CD4-positive, alpha-beta memory T cell (primary cell): ENCODE measurements at regions not wholly inside any gene's neighbourhood (a gene's known extent, or its start where the extent isn't known, plus 50 kb on each side); places are given as distances from the start of the nearest gene placed in this dataset.
"Not testable (repeated sequence)": the region's sequence is repeated elsewhere in the genome, so short reads cannot be mapped to it uniquely, and the experiment has no call there.

Source experiments
- CTCF ChIA-PET: fragments of 350-600 bp; sonication (Branson Sonifier 250); formaldehyde crosslinking; loops from one replicate; lab custom pipeline; 2021; ENCODE audit warnings: inconsistent platforms; ENCODE audit not compliant: partially characterized antibody; lab: Charles Lee
- POLR2A ChIA-PET: fragments of 350-600 bp; sonication (Branson Sonifier 250); formaldehyde crosslinking; loops from one replicate; lab custom pipeline; 2021; ENCODE audit not compliant: partially characterized antibody; lab: Charles Lee
- DNase-seq, 5 donors: peaks; one replicate each; pipeline versions ENCODE4 v3.0.0 to v3.0.0-alpha.2; 2020 to 2022; ENCODE audit warnings: mixed read lengths in 1 of 5
- H3K27ac ChIP-seq: one replicate; pipeline ENCODE4 v1.7.0; 2013; ENCODE audit warnings: low read depth, low read length
- H3K27me3 ChIP-seq: 2 replicates; pipeline ENCODE4 v1.7.0; 2013; ENCODE audit warnings: mild to moderate bottlenecking, low read length, moderate library complexity; ENCODE audit not compliant: insufficient read depth
- H3K36me3 ChIP-seq: 2 replicates; pipeline ENCODE4 v1.7.0; 2013; ENCODE audit warnings: mild to moderate bottlenecking, low read length, moderate library complexity; ENCODE audit not compliant: insufficient read depth
- H3K4me1 ChIP-seq: 2 replicates; pipeline ENCODE4 v1.7.0; 2013; ENCODE audit warnings: mild to moderate bottlenecking, low read length, moderate library complexity; ENCODE audit not compliant: insufficient read depth
- H3K4me3 ChIP-seq, 2 donors: one replicate each; pipeline ENCODE4 v1.7.0; 2013; ENCODE audit warnings: low read length in 2 of 2, mild to moderate bottlenecking in 1 of 2
- H3K9me3 ChIP-seq, 2 donors: one replicate each; pipeline ENCODE4 v1.7.0; 2013; ENCODE audit warnings: low read length in 2 of 2, control low read depth in 1 of 2; ENCODE audit not compliant: control insufficient read depth in 1 of 2
- H3K27ac Mint-ChIP-seq, 7 donors: one replicate each; pipeline ENCODE4 v1.8.0; 2020 to 2021; ENCODE audit warnings: mixed read lengths in 7 of 7, mild to moderate bottlenecking in 6 of 7, inconsistent platforms in 3 of 7, moderate library complexity in 3 of 7
- H3K27me3 Mint-ChIP-seq, 2 donors: one replicate each; pipeline ENCODE4 v1.8.0; 2020 to 2021; ENCODE audit warnings: mixed read lengths in 2 of 2
- H3K36me3 Mint-ChIP-seq, 2 donors: one replicate each; pipeline ENCODE4 v1.8.0; 2020 to 2021; ENCODE audit warnings: mixed read lengths in 2 of 2, inconsistent platforms in 1 of 2, mild to moderate bottlenecking in 1 of 2
- H3K4me1 Mint-ChIP-seq, 4 donors: one replicate each; pipeline ENCODE4 v1.8.0; 2020 to 2021; ENCODE audit warnings: mixed read lengths in 4 of 4, mild to moderate bottlenecking in 1 of 4
- H3K4me3 Mint-ChIP-seq, 8 donors: one replicate each; pipeline ENCODE4 v1.8.0; 2020 to 2021; ENCODE audit warnings: mixed read lengths in 8 of 8, mild to moderate bottlenecking in 7 of 8, moderate library complexity in 6 of 8, inconsistent platforms in 3 of 8
- H3K9me3 Mint-ChIP-seq, 8 donors: one replicate each; pipeline ENCODE4 v1.8.0; 2020 to 2021; ENCODE audit warnings: mixed read lengths in 8 of 8, mild to moderate bottlenecking in 5 of 8, inconsistent platforms in 3 of 8, moderate library complexity in 1 of 8
- intact Hi-C: fragments of 100-400 bp; cut with micrococcal nuclease; formaldehyde crosslinking; loops from one replicate; pipeline ENCODE4 v1.15.1; 2023

GRCh38 chr6:148641836-148642235 lies 105.0 kb upstream of the UST start:
- H3K27ac ChIP-seq, intact Hi-C loops, CTCF ChIA-PET, H3K4me1 ChIP-seq, H3K36me3 ChIP-seq, H3K9me3 ChIP-seq, H3K27me3 ChIP-seq, H3K27ac Mint-ChIP-seq, H3K9me3 Mint-ChIP-seq, DNase-seq, H3K4me1 Mint-ChIP-seq, H3K4me3 ChIP-seq, H3K36me3 Mint-ChIP-seq, H3K4me3 Mint-ChIP-seq, POLR2A ChIA-PET, H3K27me3 Mint-ChIP-seq: not testable (repeated sequence)

DNA sequence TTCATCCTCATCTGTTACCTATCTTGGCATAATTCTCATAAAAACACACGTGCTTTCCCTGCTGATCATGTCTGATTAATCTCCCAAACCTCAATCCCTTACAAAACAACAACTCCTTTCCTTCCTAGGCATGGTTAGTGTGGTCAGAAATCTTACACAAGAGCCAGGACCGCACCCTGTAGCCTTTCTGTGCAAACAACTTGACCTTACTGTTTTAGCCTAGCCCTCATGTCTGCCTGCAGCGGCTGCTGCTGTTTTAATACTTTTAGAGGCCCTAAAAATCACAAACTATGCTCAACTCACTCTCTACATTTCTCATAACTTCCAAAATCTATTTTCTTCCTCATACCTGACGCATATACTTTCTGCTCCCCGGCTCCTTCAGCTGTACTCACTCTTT lies 103.6 kb upstream of the UST start:
- H3K36me3 Mint-ChIP-seq, H3K27ac ChIP-seq, DNase-seq, H3K36me3 ChIP-seq, intact Hi-C loops, H3K4me1 Mint-ChIP-seq, H3K4me1 ChIP-seq, H3K27me3 ChIP-seq, H3K27ac Mint-ChIP-seq, CTCF ChIA-PET, POLR2A ChIA-PET, H3K9me3 Mint-ChIP-seq, H3K9me3 ChIP-seq, H3K27me3 Mint-ChIP-seq, H3K4me3 Mint-ChIP-seq, H3K4me3 ChIP-seq: not testable (repeated sequence)

DNA sequence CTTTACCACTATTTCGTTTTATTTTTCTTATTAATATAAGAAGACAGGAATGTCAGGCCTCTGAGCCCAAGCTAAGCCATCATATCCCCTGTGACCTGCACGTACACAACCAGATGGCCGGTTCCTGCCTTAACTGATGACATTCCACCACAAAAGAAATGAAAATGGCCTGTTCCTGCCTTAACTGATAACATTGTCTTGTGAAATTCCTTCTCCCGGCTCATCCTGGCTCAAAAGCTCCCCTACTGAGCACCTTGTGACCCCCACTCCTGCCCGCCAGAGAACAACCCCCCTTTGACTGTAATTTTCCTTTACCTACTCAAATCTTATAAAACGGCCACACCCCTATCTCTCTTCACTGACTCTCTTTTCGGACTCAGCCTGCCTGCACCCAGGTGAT lies 101.8 kb upstream of the UST start:
- DNase-seq, H3K4me3 Mint-ChIP-seq, intact Hi-C loops, H3K27ac ChIP-seq, POLR2A ChIA-PET, H3K27ac Mint-ChIP-seq, H3K9me3 Mint-ChIP-seq, H3K4me1 Mint-ChIP-seq, H3K36me3 Mint-ChIP-seq, H3K36me3 ChIP-seq, H3K9me3 ChIP-seq, CTCF ChIA-PET, H3K27me3 ChIP-seq, H3K4me3 ChIP-seq, H3K4me1 ChIP-seq: not testable (repeated sequence)
- H3K27me3 Mint-ChIP-seq = peaks cover 10 to 11% of the 10 kb centered on the region in 2 donors

- ChIA-PET CTCF (no interaction called here), POLR2A (no interaction called here)
- H3K36me3 Mint-ChIP-seq = peaks cover 0 to 2% of the 10 kb centered on the region in 2 donors
- no peak overlapping the region for H3K27ac Mint-ChIP-seq
- no peaks in the 10 kb centered on the region for H3K9me3 ChIP-seq
- H3K4me3 ChIP-seq = no peak overlapping the region
- DNase-seq = no peak
- H3K27ac ChIP-seq = no peak overlapping the region
- H3K4me1 ChIP-seq = no peaks in the 10 kb centered on the region
- no peaks in the 10 kb centered on the region for H3K27me3 ChIP-seq
- no peaks in the 10 kb centered on the region for H3K36me3 ChIP-seq
- intact Hi-C loops = no loop called here
- H3K27me3 Mint-ChIP-seq = peaks cover 15 to 24% of the 10 kb centered on the region in 2 donors
- H3K4me3 Mint-ChIP-seq = no peak overlapping the region
- peaks cover 3 to 13% (median 6%) of the 10 kb centered on the region in 8 donors for H3K9me3 Mint-ChIP-seq
- H3K4me1 Mint-ChIP-seq = no peaks in the 10 kb centered on the region
Measured at GRCh38 chr6:148648754-148649453, 97.9 kb upstream of the UST start.

DNA sequence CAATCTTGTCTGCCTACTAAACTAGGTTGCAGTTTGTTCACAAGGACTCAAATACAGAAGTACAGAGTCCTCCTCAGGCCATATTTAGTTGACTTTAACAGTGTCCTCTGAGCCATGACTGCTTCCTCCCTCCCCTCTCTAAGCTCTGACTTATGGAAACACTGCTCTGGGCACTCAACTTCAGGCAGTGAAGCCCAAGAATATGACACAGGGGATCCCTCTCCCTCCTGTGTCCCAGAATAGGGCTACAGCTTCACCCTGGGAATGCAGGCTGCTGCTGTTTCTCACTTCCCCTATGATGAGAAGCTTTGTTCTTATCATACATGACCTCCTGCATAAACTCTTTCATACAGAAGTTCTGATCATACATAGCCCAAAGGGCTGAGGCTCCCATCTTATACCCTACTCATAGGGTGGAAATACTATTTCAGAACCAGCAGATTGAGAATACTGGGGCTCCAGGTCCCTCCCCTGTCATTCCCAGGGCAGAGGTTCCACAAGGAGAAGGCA lies 97.3 kb upstream of the UST start:
- Histone ChIP-seq H3K27ac (no peak overlapping the region), H3K9me3 (no peaks in the 10 kb centered on the region), H3K27me3 (no peaks in the 10 kb centered on the region), H3K4me3 (no peak overlapping the region), H3K36me3 (no peaks in the 10 kb centered on the region), H3K4me1 (no peaks in the 10 kb centered on the region)
- ChIA-PET CTCF (no interaction called here), POLR2A (no interaction called here)
- peaks cover 0 to 2% of the 10 kb centered on the region in 2 donors for H3K36me3 Mint-ChIP-seq
- DNase-seq = no peak
- no peak overlapping the region for H3K4me3 Mint-ChIP-seq
- no peaks in the 10 kb centered on the region for H3K4me1 Mint-ChIP-seq
- peaks cover 3 to 16% (median 6%) of the 10 kb centered on the region in 8 donors for H3K9me3 Mint-ChIP-seq
- H3K27me3 Mint-ChIP-seq = peaks cover 15 to 24% of the 10 kb centered on the region in 2 donors
- no peak overlapping the region for H3K27ac Mint-ChIP-seq
- intact Hi-C loops = no loop called here

- intact Hi-C loops = no loop called here
- Mint-ChIP-seq H3K4me3 (no peak overlapping the region), H3K36me3 (peaks cover 0 to 2% of the 10 kb centered on the region in 2 donors), H3K27ac (no peak overlapping the region), H3K27me3 (peaks cover 15 to 22% of the 10 kb centered on the region in 2 donors), H3K4me1 (no peaks in the 10 kb centered on the region), H3K9me3 (peaks cover 3 to 16% (median 6%) of the 10 kb centered on the region in 8 donors)
- H3K9me3 ChIP-seq = no peaks in the 10 kb centered on the region
- CTCF ChIA-PET = no interaction called here
- H3K27me3 ChIP-seq = no peaks in the 10 kb centered on the region
- POLR2A ChIA-PET = no interaction called here
- H3K27ac ChIP-seq = no peak overlapping the region
- DNase-seq = no peak
- no peak overlapping the region for H3K4me3 ChIP-seq
- no peaks in the 10 kb centered on the region for H3K4me1 ChIP-seq
- H3K36me3 ChIP-seq = no peaks in the 10 kb centered on the region
Measured at GRCh38 chr6:148650941-148651505, 95.8 kb upstream of the UST start.

DNA sequence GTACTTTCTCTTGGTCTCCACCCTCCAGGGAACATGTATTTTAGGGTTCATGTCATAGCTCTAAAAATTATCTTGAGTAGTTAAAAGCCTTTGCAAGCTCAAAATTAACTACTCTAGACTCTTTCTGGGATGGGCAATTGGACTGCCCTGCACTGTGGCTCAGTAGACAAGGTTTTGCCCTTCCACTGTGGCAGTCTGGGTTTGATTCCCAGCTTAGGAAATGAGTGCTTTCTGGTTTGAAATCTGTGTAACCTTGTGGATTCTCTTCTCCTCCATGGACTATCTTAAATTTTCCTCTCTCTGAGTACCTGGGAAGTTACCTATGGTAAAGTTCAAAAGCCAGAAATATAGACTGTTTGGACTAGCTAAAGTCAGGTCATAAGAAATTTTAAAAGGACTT lies 94.6 kb upstream of the UST start:
- Mint-ChIP-seq H3K4me3 (no peak overlapping the region), H3K4me1 (no peaks in the 10 kb centered on the region), H3K27me3 (peaks cover 12 to 22% of the 10 kb centered on the region in 2 donors), H3K27ac (no peak overlapping the region), H3K36me3 (peaks cover 0 to 2% of the 10 kb centered on the region in 2 donors), H3K9me3 (peaks cover 3 to 16% (median 6%) of the 10 kb centered on the region in 8 donors)
- H3K4me1 ChIP-seq = no peaks in the 10 kb centered on the region
- intact Hi-C loops = no loop called here
- CTCF ChIA-PET = no interaction called here
- POLR2A ChIA-PET = no interaction called here
- H3K36me3 ChIP-seq = no peaks in the 10 kb centered on the region
- H3K27ac ChIP-seq = no peak overlapping the region
- H3K9me3 ChIP-seq = no peaks in the 10 kb centered on the region
- H3K4me3 ChIP-seq = no peak overlapping the region
- no peaks in the 10 kb centered on the region for H3K27me3 ChIP-seq
- no peak for DNase-seq
